Karpas-422 (cell line): ENCODE measurements at regions not wholly inside any gene's neighbourhood (a gene's known extent, or its start where the extent isn't known, plus 50 kb on each side); places are given as distances from the start of the nearest gene placed in this dataset.

Source experiments
- DNase-seq: peaks from one replicate; pipeline ENCODE4 v3.0.0-alpha.2; 2015
- H2AFZ ChIP-seq: fragments of 200-600 bp; sonication (generic); 2 replicates; pipeline ENCODE4 v1.6.1; 2014; ENCODE audit warnings: antibody characterized with exemption, low read length, mixed read lengths
- H3K27ac ChIP-seq: fragments of 200-600 bp; sonication (generic); 2 replicates; pipeline ENCODE4 v1.5.1; 2014; ENCODE audit warnings: mild to moderate bottlenecking, low read length, moderate library complexity
- H3K27me3 ChIP-seq: fragments of 200-600 bp; sonication (generic); 2 replicates; pipeline ENCODE4 v1.6.1; 2014; ENCODE audit warnings: low read length, mixed read lengths
- H3K36me3 ChIP-seq: fragments of 200-600 bp; sonication (generic); 2 replicates; pipeline ENCODE4 v1.6.1; 2014; ENCODE audit warnings: low read length, mixed read lengths; ENCODE audit not compliant: insufficient read depth
- H3K4me1 ChIP-seq: fragments of 200-600 bp; sonication (generic); 2 replicates; pipeline ENCODE4 v1.6.1; 2014; ENCODE audit warnings: mild to moderate bottlenecking, low read length, mixed read lengths
- H3K4me2 ChIP-seq: fragments of 200-600 bp; sonication (generic); 2 replicates; pipeline ENCODE4 v1.6.1; 2014; ENCODE audit warnings: low read length, low read depth, mild to moderate bottlenecking; ENCODE audit not compliant: poor library complexity, severe bottlenecking
- H3K4me3 ChIP-seq: fragments of 200-600 bp; sonication (generic); 2 replicates; pipeline ENCODE4 v1.5.1; 2014; ENCODE audit warnings: mild to moderate bottlenecking, antibody characterized with exemption, low read length, mixed read lengths
- H3K79me2 ChIP-seq: fragments of 200-600 bp; sonication (generic); 2 replicates; pipeline ENCODE4 v1.6.1; 2014; ENCODE audit warnings: mild to moderate bottlenecking, low read length, mixed read lengths
- H3K9ac ChIP-seq: fragments of 200-600 bp; sonication (generic); 2 replicates; pipeline ENCODE4 v1.6.0; 2014; ENCODE audit warnings: low read length
- H3K9me2 ChIP-seq: fragments of 200-600 bp; sonication (generic), shearing (Covaris generic); replicated peaks from 2 replicates; pipeline ENCODE4 v1.6.0; 2014; ENCODE audit warnings: mild to moderate bottlenecking, low read length, moderate library complexity; ENCODE audit not compliant: insufficient read depth
- H3K9me3 ChIP-seq: fragments of 300-700, 200-600 bp; sonication (generic); 2 replicates; pipeline ENCODE4 v1.6.1; 2014; ENCODE audit warnings: low read length, mixed read lengths
- H4K20me1 ChIP-seq: fragments of 200-600 bp; sonication (generic); 2 replicates; pipeline ENCODE4 v1.6.1; 2014; ENCODE audit warnings: mild to moderate bottlenecking, antibody characterized with exemption, low read length, low read depth; ENCODE audit not compliant: insufficient read depth

GRCh38 chr17:27072885-27073284 is 221.0 kb upstream of the WSB1 start:
- no peak overlapping the region for H3K4me2 ChIP-seq
- H4K20me1 ChIP-seq, result no peaks in the 10 kb centered on the region
- no peak overlapping the region for H2AFZ ChIP-seq
- no peak overlapping the region for H3K9ac ChIP-seq
- no peaks in the 10 kb centered on the region for H3K36me3 ChIP-seq
- H3K9me3 ChIP-seq, result no peaks in the 10 kb centered on the region
- H3K27ac ChIP-seq, result no peak overlapping the region
- no peak overlapping the region for H3K4me3 ChIP-seq
- no peaks in the 10 kb centered on the region for H3K79me2 ChIP-seq
- DNase-seq, result no peak
- H3K9me2 ChIP-seq, result no peaks in the 10 kb centered on the region
- no peaks in the 10 kb centered on the region for H3K27me3 ChIP-seq
- H3K4me1 ChIP-seq, result no peaks in the 10 kb centered on the region

DNA sequence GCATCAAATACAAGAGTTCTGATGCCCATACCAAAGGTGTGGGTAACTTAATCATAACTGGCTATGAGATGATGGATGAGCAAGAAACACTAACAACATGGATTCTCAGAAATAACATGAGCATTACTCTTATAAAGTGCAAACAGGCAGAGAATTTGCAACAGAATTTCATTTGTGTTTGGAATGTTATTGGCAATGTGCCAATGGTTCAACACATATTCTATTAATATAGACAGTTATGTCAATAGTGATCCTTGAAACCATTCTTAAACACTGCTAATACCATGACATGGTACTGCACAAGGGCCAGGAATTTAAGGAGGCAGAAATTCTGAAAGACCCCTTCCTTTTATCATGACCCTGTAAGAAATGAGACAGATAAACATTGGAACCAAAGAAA is 217.1 kb upstream of the WSB1 start:
- Histone ChIP-seq H3K27ac (no peak overlapping the region), H4K20me1 (no peaks in the 10 kb centered on the region), H3K4me1 (no peaks in the 10 kb centered on the region), H3K4me3 (no peak overlapping the region), H3K4me2 (no peak overlapping the region), H3K36me3 (no peaks in the 10 kb centered on the region), H3K9me2 (no peaks in the 10 kb centered on the region), H3K79me2 (no peaks in the 10 kb centered on the region), H3K27me3 (no peaks in the 10 kb centered on the region), H3K9me3 (no peaks in the 10 kb centered on the region), H2AFZ (no peak overlapping the region), H3K9ac (no peak overlapping the region)
- DNase-seq, result no peak

DNA sequence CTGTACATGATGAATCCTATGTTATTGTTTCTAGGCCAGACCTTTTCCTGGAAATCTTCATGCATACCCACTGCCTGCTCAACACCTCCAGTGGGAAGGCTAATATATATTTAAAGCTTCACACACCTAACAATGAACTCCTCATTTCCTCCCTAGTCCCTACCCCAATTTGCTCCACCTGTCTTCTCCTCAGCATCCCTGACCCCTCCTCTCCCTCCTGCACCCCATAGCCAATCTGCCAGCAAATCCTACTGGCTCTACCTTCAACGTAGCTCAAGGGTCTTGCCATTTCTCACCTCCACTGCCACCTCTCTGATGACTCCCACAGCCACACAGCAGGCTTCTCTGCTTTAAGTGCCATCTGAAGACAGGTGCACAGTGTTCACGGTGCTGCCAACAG is 215.6 kb upstream of the WSB1 start:
- Histone ChIP-seq H3K9me3 (no peaks in the 10 kb centered on the region), H3K4me1 (no peaks in the 10 kb centered on the region), H3K27ac (no peak overlapping the region), H3K4me3 (no peak overlapping the region), H3K36me3 (no peaks in the 10 kb centered on the region), H4K20me1 (no peaks in the 10 kb centered on the region), H3K9me2 (no peaks in the 10 kb centered on the region), H3K9ac (no peak overlapping the region), H3K4me2 (no peak overlapping the region), H3K79me2 (no peaks in the 10 kb centered on the region), H2AFZ (no peak overlapping the region), H3K27me3 (no peaks in the 10 kb centered on the region)
- DNase-seq, result no peak

- no peak for DNase-seq
- H3K4me3 ChIP-seq, result no peak overlapping the region
- no peaks in the 10 kb centered on the region for H3K4me1 ChIP-seq
- no peaks in the 10 kb centered on the region for H3K9me3 ChIP-seq
- H3K27ac ChIP-seq, result no peak overlapping the region
- no peaks in the 10 kb centered on the region for H3K27me3 ChIP-seq
- no peak overlapping the region for H3K9ac ChIP-seq
- no peaks in the 10 kb centered on the region for H3K36me3 ChIP-seq
- H3K79me2 ChIP-seq, result no peaks in the 10 kb centered on the region
- no peak overlapping the region for H2AFZ ChIP-seq
- H3K9me2 ChIP-seq, result no peaks in the 10 kb centered on the region
- H3K4me2 ChIP-seq, result no peak overlapping the region
- H4K20me1 ChIP-seq, result no peaks in the 10 kb centered on the region
Measured at GRCh38 chr17:27079660-27080059, 214.3 kb upstream of the WSB1 start.

DNA sequence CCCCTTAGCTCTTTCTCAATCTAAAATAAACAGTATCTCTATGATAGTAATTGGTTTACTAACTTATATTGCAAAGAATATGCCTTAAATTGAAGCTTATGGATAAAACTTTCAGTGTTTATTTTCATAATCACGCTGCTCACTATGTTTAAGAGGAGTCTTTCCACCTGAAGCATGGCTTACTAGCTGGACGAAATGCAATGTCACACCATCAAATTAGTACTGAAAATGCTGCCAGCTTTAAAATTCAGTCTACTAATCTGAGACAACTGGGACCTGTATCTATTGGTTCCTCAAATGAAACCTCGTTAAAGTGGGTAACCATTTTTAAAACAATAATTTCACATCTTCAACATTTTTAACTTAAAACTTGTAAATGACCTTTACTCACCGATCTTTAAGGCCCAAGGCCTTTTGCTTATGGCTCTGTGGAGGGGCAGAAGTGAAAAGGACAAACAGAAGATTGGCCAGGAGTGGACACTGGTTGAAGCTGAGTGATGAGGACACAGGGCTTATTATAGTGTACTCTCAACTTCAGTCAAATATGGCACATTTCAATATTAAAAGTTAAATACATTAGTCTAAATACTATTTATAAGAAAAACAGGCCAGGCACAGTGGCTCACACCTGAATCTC is 212.8 kb upstream of the WSB1 start:
- no peaks in the 10 kb centered on the region for H3K27me3 ChIP-seq
- no peaks in the 10 kb centered on the region for H3K9me3 ChIP-seq
- H2AFZ ChIP-seq, result no peak overlapping the region
- H3K27ac ChIP-seq, result no peak overlapping the region
- DNase-seq, result no peak
- no peak overlapping the region for H3K4me2 ChIP-seq
- no peak overlapping the region for H3K4me3 ChIP-seq
- no peaks in the 10 kb centered on the region for H3K9me2 ChIP-seq
- no peaks in the 10 kb centered on the region for H4K20me1 ChIP-seq
- no peak overlapping the region for H3K9ac ChIP-seq
- no peaks in the 10 kb centered on the region for H3K36me3 ChIP-seq
- H3K4me1 ChIP-seq, result no peaks in the 10 kb centered on the region
- no peaks in the 10 kb centered on the region for H3K79me2 ChIP-seq

DNA sequence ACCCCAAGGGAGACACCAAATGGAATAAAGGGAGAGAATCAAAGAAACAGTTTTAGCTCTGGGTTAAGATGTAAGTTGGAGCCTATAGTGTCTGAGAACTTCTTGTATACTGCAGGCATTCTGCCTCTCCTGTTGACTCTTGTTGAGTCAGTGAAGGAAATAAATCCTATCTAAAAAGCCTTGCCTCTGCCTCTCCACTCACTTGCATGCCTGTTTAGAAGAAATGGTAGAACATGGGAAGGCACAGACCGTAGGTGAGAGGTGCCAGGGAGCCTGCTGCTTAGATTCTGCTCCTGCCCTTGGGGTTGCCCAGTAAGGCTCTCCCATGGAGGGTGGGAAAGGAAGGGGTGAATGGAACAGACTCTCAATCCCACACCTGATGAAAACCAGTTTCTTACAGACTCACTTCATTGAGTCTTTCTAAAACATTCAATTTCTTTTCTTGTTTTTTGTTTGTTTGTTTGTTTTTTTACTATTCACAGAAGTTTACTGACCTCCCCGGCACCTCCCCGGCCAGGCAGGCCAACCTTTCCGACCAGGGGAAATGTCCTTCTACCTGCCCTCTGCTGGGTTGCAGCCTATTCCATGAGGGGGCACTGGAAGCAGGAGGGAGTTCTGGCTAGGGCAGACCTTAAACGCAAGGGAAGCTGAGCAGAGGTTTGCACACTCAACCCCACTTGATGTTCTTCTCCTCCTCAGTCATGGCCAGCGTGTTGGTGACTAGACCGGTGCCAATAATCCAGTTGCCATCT is 211.7 kb upstream of the WSB1 start:
- H3K36me3 ChIP-seq, result no peaks in the 10 kb centered on the region
- H3K9me2 ChIP-seq, result no peaks in the 10 kb centered on the region
- H3K27ac ChIP-seq, result no peak overlapping the region
- no peak for DNase-seq
- no peaks in the 10 kb centered on the region for H3K79me2 ChIP-seq
- no peak overlapping the region for H3K4me3 ChIP-seq
- H4K20me1 ChIP-seq, result no peaks in the 10 kb centered on the region
- H3K4me1 ChIP-seq, result no peaks in the 10 kb centered on the region
- no peak overlapping the region for H3K4me2 ChIP-seq
- no peaks in the 10 kb centered on the region for H3K9me3 ChIP-seq
- no peak overlapping the region for H3K9ac ChIP-seq
- H2AFZ ChIP-seq, result no peak overlapping the region
- no peaks in the 10 kb centered on the region for H3K27me3 ChIP-seq

- no peak overlapping the region for H2AFZ ChIP-seq
- H3K9me2 ChIP-seq, result no peaks in the 10 kb centered on the region
- no peaks in the 10 kb centered on the region for H3K4me1 ChIP-seq
- H3K27ac ChIP-seq, result no peak overlapping the region
- H3K4me3 ChIP-seq, result no peak overlapping the region
- no peak overlapping the region for H3K9ac ChIP-seq
- no peak for DNase-seq
- H3K4me2 ChIP-seq, result no peak overlapping the region
- H3K36me3 ChIP-seq, result no peaks in the 10 kb centered on the region
- no peaks in the 10 kb centered on the region for H3K79me2 ChIP-seq
- H4K20me1 ChIP-seq, result no peaks in the 10 kb centered on the region
- H3K9me3 ChIP-seq, result no peaks in the 10 kb centered on the region
- H3K27me3 ChIP-seq, result no peaks in the 10 kb centered on the region
Measured at GRCh38 chr17:27082775-27083154, 211.1 kb upstream of the WSB1 start.

DNA sequence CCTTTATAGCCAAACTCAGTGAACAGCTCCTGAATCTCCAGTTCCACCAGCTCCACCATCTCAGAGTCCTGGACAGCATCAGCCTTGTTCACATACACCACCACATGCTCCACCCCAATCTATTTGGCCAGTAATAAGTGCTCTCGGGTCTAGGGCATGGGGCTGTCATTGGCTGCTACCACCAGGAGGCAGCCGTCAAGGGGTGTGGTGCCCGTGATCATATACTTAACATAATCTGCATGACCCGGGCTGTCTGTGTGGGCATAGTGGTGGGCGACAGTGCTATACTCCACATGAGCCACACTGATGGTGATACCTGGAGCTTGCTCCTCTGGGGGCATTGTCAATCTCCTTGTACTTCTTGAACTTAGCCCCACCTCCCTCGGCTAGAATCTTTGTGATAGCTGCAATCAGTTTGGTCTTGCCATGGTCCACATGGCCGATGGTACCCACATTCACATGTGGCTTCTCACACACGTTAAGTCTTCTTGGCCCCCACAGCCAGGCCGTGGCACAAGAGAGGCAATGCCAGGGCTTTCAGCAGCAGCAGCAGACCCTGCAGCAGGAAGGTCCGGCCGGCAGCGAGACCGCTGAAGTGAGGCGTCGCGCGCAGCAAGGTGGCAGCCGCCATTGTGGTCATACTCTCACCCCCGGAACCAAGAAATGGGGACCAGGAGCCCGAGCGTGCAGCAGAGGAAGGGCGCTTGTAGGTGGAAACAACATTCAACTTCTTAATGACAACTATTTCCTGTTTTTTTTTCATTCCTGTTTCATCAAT is 210.3 kb upstream of the WSB1 start:
- H3K27ac ChIP-seq, result no peak overlapping the region
- H3K4me1 ChIP-seq, result no peaks in the 10 kb centered on the region
- H3K79me2 ChIP-seq, result no peaks in the 10 kb centered on the region
- no peak overlapping the region for H3K4me3 ChIP-seq
- H3K36me3 ChIP-seq, result no peaks in the 10 kb centered on the region
- H3K9me3 ChIP-seq, result no peaks in the 10 kb centered on the region
- no peaks in the 10 kb centered on the region for H3K9me2 ChIP-seq
- no peak for DNase-seq
- H2AFZ ChIP-seq, result no peak overlapping the region
- H3K4me2 ChIP-seq, result no peak overlapping the region
- no peaks in the 10 kb centered on the region for H3K27me3 ChIP-seq
- H4K20me1 ChIP-seq, result no peaks in the 10 kb centered on the region
- H3K9ac ChIP-seq, result no peak overlapping the region
